RWPE1 (cell line): ENCODE measurements at regions not wholly inside any gene's neighbourhood (a gene's known extent, or its start where the extent isn't known, plus 50 kb on each side); places are given as distances from the start of the nearest gene placed in this dataset.

ENCODE experiments used
- CTCF ChIA-PET: fragments of 350-600 bp; sonication (Branson Sonifier 250); formaldehyde crosslinking; extraction: SDS; loops from one replicate; lab custom pipeline; 2021; lab: Yijun Ruan, JAX
- POLR2A ChIA-PET: fragments of 400-600 bp; formaldehyde crosslinking; extraction: SDS; loops from one replicate; lab custom pipeline; 2020; ENCODE audit warnings: antibody characterized with exemption; ENCODE audit not compliant: low non-redundant PET; lab: Yijun Ruan, JAX
- DNase-seq: peaks from one replicate; pipeline ENCODE4 v3.0.0; 2012; ENCODE audit warnings: low spot score
- H3K27ac ChIP-seq: fragments of 450-650 bp; 2 replicates; pipeline ENCODE4 v1.5.1; 2017
- CTCF ChIP-seq: fragments of 450-650 bp; conservative IDR thresholded peaks from 2 replicates; pipeline ENCODE4 v1.5.1; 2017; ENCODE audit warnings: low read depth, mild to moderate bottlenecking

- no peak for DNase-seq
- no peak overlapping the region for H3K27ac ChIP-seq
- TF ChIP-seq CTCF, result no peak
- CTCF ChIA-PET, result no interaction called here
- POLR2A ChIA-PET, result no interaction called here
Observed at GRCh38 chr11:70546191-70546940, 148.0 kb downstream of the CTTN start.

- TF ChIP-seq CTCF, result no peak
- ChIA-PET POLR2A (no interaction called here), CTCF (no interaction called here)
- DNase-seq, result no peak
- no peak overlapping the region for H3K27ac ChIP-seq
Observed at GRCh38 chr11:70547386-70547785, 149.1 kb downstream of the CTTN start.

GRCh38 chr11:70547821-70548670, 149.7 kb downstream of the CTTN start:
- CTCF ChIA-PET, result no interaction called here
- H3K27ac ChIP-seq, result no peak overlapping the region
- POLR2A ChIA-PET, result no interaction called here
- no peak for TF ChIP-seq CTCF
- no peak for DNase-seq

- POLR2A ChIA-PET, result no interaction called here
- no peak for TF ChIP-seq CTCF
- DNase-seq, result no peak
- H3K27ac ChIP-seq, result no peak overlapping the region
- CTCF ChIA-PET, result no interaction called here
Observed at GRCh38 chr11:70548976-70549375, 150.6 kb downstream of the CTTN start.

GRCh38 chr11:70549386-70549785, 151.1 kb downstream of the CTTN start:
- H3K27ac ChIP-seq, result no peak overlapping the region
- no peak for DNase-seq
- TF ChIP-seq CTCF, result no peak
- ChIA-PET POLR2A (interaction anchor here (0.5 kb wide), 1 partner anchor 11 kb away, joined by 3 read pairs; no protein-coding TSS in a partner anchor), CTCF (no interaction called here)

- CTCF ChIA-PET, result no interaction called here
Observed at GRCh38 chr11:70549796-70550195, 151.5 kb downstream of the CTTN start.

More at GRCh38 chr11:70549796-70550195, 151.5 kb downstream of the CTTN start:
- no peak for DNase-seq
- no peak for TF ChIP-seq CTCF
- no peak overlapping the region for H3K27ac ChIP-seq
- POLR2A ChIA-PET, result interaction anchor here (0.5 kb wide), 1 partner anchor 10 kb away, joined by 3 read pairs; no protein-coding TSS in a partner anchor
